WTC11 (cell line): ENCODE measurements at regions not wholly inside any gene's neighbourhood (a gene's known extent, or its start where the extent isn't known, plus 50 kb on each side); places are given as distances from the start of the nearest gene placed in this dataset.
"Not testable (repeated sequence)": the region's sequence is repeated elsewhere in the genome, so short reads cannot be mapped to it uniquely, and the experiment has no call there.

Experiments used
- ATAC-seq: fragments of 200-7000 bp; cut with Tn5 transposase; 2 replicates; pipeline ENCODE4 v1.10.0; 2021; ENCODE audit warnings: mild to moderate bottlenecking, moderate library complexity
- CTCF ChIA-PET: fragments of 300-600 bp; sonication (Branson Sonifier 250); formaldehyde crosslinking; loops from one replicate; lab custom pipeline; 2021; ENCODE audit warnings: antibody characterized with exemption; lab: Charles Lee
- POLR2A ChIA-PET: fragments of 350-600 bp; sonication (Branson Sonifier 250); formaldehyde crosslinking; loops from one replicate; lab custom pipeline; 2021; ENCODE audit warnings: antibody characterized with exemption; lab: Charles Lee
- DNase-seq: peaks from one replicate; pipeline ENCODE4 v3.0.0; 2021; ENCODE audit warnings: low spot score
- H3K27ac Mint-ChIP-seq: 2 replicates; pipeline ENCODE4 v1.8.0; 2021; ENCODE audit warnings: mixed read lengths
- H3K27me3 Mint-ChIP-seq: 2 replicates; pipeline ENCODE4 v1.8.0; 2021; ENCODE audit warnings: low read depth, mild to moderate bottlenecking, moderate library complexity, mixed read lengths
- H3K36me3 Mint-ChIP-seq: 2 replicates; pipeline ENCODE4 v1.8.0; 2021; ENCODE audit warnings: mixed read lengths
- H3K4me1 Mint-ChIP-seq: 2 replicates; pipeline ENCODE4 v1.8.0; 2022; ENCODE audit warnings: mixed read lengths
- H3K4me3 Mint-ChIP-seq: 2 replicates; pipeline ENCODE4 v1.8.0; 2021; ENCODE audit warnings: mild to moderate bottlenecking, moderate library complexity, mixed read lengths
- H3K9me3 Mint-ChIP-seq: 2 replicates; pipeline ENCODE4 v1.8.0; 2021; ENCODE audit warnings: mixed read lengths
- ETV6 ChIP-seq: sonication (generic); formaldehyde crosslinking; IDR thresholded peaks from 2 replicates; pipeline ENCODE4 v1.8.1; 2022; ENCODE audit warnings: mild to moderate bottlenecking, missing genetic modification reagents
- FOXK1 ChIP-seq: sonication (generic); formaldehyde crosslinking; IDR thresholded peaks from 2 replicates; pipeline ENCODE4 v1.8.0; 2022; ENCODE audit warnings: mild to moderate bottlenecking, moderate library complexity, missing genetic modification reagents
- MXD4 ChIP-seq: fragments of 250-450 bp; sonication (Bioruptor Pico); IDR thresholded peaks from 2 replicates; pipeline ENCODE4 v1.8.0; 2021; ENCODE audit warnings: mild to moderate bottlenecking, moderate library complexity, borderline replicate concordance
- NFE2L1 ChIP-seq: sonication (generic); formaldehyde crosslinking; IDR thresholded peaks from 2 replicates; pipeline ENCODE4 v1.8.1; 2023; ENCODE audit warnings: missing genetic modification reagents
- SMAD3 ChIP-seq: sonication (generic); formaldehyde crosslinking; IDR thresholded peaks from 2 replicates; pipeline ENCODE4 v1.8.0; 2022; ENCODE audit warnings: missing genetic modification reagents, mild to moderate bottlenecking, borderline replicate concordance
- TCF7 ChIP-seq: sonication (generic); formaldehyde crosslinking; IDR thresholded peaks from 2 replicates; pipeline ENCODE4 v1.8.0; 2022; ENCODE audit warnings: mild to moderate bottlenecking, low read depth, missing genetic modification reagents, moderate library complexity
- ZNF219 ChIP-seq: sonication (generic); formaldehyde crosslinking; IDR thresholded peaks from 2 replicates; pipeline ENCODE4 v1.8.0; 2023; ENCODE audit warnings: missing genetic modification reagents, mild to moderate bottlenecking, borderline replicate concordance
- ZNF416 ChIP-seq: fragments of 250-450 bp; sonication (Bioruptor Pico); IDR thresholded peaks from 2 replicates; pipeline ENCODE4 v1.9.0; 2021; ENCODE audit warnings: mild to moderate bottlenecking, inconsistent platforms
- TF ChIP-seq, protein P1 (sequence below): sonication (generic); formaldehyde crosslinking; IDR thresholded peaks from 2 replicates; pipeline ENCODE4 v1.8.0; 2022; ENCODE audit warnings: mild to moderate bottlenecking, missing genetic modification reagents
- TF ChIP-seq, protein P2 (sequence below): sonication (generic); formaldehyde crosslinking; IDR thresholded peaks from 2 replicates; pipeline ENCODE4 v1.8.1; 2023; ENCODE audit warnings: mild to moderate bottlenecking, missing genetic modification reagents, moderate library complexity
- TF ChIP-seq, protein P3 (sequence below): fragments of 250-450 bp; sonication (Bioruptor Pico); IDR thresholded peaks from 2 replicates; pipeline ENCODE4 v1.8.0; 2021; ENCODE audit warnings: mild to moderate bottlenecking
- TF ChIP-seq, protein P4 (sequence below): fragments of 250-450 bp; sonication (Bioruptor Pico); IDR thresholded peaks from 2 replicates; pipeline ENCODE4 v1.9.0; 2021; ENCODE audit warnings: mild to moderate bottlenecking

DNA sequence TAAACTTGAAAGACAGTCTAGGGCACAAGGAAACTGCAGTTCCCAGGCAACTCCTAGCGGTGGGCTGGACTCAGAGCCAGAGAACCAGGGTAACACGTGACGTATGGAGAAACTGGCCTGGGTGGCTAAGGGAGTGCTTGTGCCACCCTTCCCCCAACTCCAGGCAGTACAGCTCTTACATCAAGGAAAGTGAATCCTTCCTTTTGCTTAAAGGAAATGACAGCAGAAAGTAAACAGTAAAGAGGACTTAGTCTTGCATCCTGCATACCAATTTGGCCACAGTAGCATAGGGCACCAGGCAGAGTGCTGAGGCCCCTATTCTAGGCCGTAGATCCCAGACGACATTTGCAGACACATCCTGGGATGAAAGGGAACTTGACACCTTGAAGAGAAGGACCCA is 322.8 kb downstream of the CD109 start:
- H3K36me3 Mint-ChIP-seq: peaks cover 10% of the 10 kb centered on the region
- ChIA-PET CTCF (no interaction called here), POLR2A (no interaction called here)
- no peak overlapping the region for H3K4me3 Mint-ChIP-seq
- ATAC-seq (peak; percentile 48), DNase-seq (no peak)
- peaks cover 13% of the 10 kb centered on the region for H3K4me1 Mint-ChIP-seq
- H3K9me3 Mint-ChIP-seq: peaks cover 42% of the 10 kb centered on the region
- H3K27me3 Mint-ChIP-seq: peaks cover 3% of the 10 kb centered on the region; the same call in 1 of the 2 replicates
- H3K27ac Mint-ChIP-seq: no peak overlapping the region
- no peak for TF ChIP-seq ZNF219 (CRISPR knock-in tag)
- TF ChIP-seq NFE2L1 (CRISPR knock-in tag): no peak
- TF ChIP-seq FOXK1 (CRISPR knock-in tag): no peak
- TF ChIP-seq, protein P1, sequence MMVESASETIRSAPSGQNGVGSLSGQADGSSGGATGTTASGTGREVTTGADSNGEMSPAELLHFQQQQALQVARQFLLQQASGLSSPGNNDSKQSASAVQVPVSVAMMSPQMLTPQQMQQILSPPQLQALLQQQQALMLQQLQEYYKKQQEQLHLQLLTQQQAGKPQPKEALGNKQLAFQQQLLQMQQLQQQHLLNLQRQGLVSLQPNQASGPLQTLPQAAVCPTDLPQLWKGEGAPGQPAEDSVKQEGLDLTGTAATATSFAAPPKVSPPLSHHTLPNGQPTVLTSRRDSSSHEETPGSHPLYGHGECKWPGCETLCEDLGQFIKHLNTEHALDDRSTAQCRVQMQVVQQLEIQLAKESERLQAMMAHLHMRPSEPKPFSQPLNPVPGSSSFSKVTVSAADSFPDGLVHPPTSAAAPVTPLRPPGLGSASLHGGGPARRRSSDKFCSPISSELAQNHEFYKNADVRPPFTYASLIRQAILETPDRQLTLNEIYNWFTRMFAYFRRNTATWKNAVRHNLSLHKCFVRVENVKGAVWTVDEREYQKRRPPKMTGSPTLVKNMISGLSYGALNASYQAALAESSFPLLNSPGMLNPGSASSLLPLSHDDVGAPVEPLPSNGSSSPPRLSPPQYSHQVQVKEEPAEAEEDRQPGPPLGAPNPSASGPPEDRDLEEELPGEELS (CRISPR knock-in tag): no peak
- TF ChIP-seq ZNF416 (CRISPR knock-in tag): no peak

DNA sequence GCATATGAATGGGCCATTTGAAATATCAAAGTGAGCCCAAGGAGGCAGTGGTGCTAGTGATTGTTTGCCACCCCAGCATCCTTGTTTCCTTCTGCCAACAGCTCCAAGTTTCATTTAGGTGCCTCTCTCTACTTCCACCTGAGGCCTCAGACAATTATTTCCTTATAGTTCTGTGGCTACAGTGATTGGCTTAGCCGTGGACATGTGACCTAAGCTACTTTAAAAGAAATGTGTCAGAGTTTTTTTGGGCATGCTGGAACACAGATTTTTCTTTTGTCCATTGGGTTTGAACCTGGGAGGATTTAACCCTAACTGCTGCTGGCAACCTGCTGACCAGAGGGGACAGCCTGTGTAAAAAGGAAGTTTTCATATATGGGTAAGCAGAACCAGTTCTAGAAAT is 319.4 kb downstream of the CD109 start:
- no peak for DNase-seq
- TF ChIP-seq SMAD3: no peak
- TF ChIP-seq, protein P2, sequence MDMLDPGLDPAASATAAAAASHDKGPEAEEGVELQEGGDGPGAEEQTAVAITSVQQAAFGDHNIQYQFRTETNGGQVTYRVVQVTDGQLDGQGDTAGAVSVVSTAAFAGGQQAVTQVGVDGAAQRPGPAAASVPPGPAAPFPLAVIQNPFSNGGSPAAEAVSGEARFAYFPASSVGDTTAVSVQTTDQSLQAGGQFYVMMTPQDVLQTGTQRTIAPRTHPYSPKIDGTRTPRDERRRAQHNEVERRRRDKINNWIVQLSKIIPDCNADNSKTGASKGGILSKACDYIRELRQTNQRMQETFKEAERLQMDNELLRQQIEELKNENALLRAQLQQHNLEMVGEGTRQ (CRISPR knock-in tag): peak; percentile 54
- POLR2A ChIA-PET: no interaction called here
- Mint-ChIP-seq H3K27me3 (peaks cover 6% of the 10 kb centered on the region; the same call in 1 of the 2 replicates), H3K27ac (no peak overlapping the region), H3K4me3 (no peak overlapping the region), H3K9me3 (peaks cover 62% of the 10 kb centered on the region), H3K4me1 (peaks cover 13% of the 10 kb centered on the region), H3K36me3 (peaks cover 30% of the 10 kb centered on the region)
- CTCF ChIA-PET: no interaction called here
- ATAC-seq: no peak

DNA sequence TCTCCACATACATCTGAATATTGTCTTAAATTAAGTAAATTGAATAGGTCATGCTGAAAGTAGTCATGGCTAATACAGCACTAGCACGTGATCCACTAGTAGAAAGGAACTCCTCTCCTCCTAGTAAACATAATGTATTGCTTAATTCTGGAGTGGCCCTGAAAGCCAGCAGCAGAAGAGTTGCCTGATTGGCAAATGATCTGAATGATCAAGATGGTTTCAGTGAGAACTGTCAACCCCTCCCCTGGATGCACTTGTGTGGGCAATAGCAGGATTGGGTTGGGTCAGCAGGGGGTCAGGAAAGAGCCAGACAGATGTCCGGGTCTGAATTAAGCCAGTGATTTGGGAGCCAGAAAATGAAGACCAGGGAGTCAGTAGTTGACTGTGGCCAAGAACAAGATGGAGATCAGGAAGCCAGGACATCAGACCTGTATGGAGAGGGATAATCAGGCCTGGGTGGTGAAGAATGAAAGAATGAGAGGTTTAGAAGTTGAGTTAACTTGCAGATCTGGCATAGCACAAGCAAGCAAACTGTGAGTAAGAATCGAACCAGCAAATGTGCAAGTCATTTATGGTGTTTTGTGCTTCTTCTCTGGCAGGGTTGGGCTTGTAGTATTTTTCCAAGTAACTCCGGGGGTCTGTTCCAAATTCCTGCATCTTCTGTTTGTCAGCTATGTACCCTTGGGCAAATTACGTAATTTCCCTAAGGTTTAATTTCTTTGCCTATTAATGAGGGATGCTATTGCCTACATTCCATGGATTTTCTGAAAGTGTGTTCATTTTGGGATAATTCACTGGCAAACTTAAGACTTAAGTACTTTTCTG is 304.9 kb downstream of the CD109 start:
- H3K9me3 Mint-ChIP-seq: peaks cover 17% of the 10 kb centered on the region
- no peak overlapping the region for H3K27ac Mint-ChIP-seq

DNA sequence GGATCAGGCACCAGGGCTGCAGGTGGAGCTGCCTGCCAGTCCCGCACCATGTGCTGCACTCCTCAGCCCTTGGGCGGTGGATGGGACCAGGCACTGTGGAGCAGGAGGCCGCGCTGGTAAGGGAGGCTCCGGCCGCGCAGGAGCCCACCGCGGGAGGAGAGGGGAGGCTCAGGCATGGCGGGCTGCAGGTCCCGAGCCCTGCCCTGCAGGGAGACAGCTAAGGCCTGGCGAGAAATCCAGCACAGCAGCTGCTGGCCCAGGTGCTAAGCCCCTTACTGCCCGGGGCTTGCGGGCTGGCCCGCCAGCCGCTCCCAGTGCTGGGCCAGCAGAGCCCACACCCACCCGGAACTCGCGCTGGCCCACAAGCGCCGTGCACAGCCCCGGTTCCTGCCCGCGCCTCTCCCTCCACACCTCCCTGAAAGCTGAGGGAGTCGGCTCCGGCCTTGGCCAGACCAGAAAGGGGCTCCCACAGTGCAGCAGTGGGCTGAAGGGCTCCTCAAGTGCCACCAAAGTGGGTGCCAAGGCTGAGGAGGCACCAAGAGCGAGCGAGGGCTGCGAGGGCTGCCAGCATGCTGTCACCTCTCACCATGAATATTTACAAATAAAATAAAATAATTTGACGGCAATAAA is 294.7 kb downstream of the CD109 start:
- ATAC-seq, POLR2A ChIA-PET: not testable (repeated sequence)

More for the DNA sequence above, 304.9 kb downstream of the CD109 start:
- CTCF ChIA-PET: no interaction called here
- H3K4me3 Mint-ChIP-seq: no peak overlapping the region
- TF ChIP-seq, protein P3, sequence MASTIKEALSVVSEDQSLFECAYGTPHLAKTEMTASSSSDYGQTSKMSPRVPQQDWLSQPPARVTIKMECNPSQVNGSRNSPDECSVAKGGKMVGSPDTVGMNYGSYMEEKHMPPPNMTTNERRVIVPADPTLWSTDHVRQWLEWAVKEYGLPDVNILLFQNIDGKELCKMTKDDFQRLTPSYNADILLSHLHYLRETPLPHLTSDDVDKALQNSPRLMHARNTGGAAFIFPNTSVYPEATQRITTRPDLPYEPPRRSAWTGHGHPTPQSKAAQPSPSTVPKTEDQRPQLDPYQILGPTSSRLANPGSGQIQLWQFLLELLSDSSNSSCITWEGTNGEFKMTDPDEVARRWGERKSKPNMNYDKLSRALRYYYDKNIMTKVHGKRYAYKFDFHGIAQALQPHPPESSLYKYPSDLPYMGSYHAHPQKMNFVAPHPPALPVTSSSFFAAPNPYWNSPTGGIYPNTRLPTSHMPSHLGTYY (CRISPR knock-in tag): no peak
- TF ChIP-seq TCF7 (no peak), ETV6 (no peak), MXD4 (CRISPR knock-in tag) (no peak)
- TF ChIP-seq, protein P4, sequence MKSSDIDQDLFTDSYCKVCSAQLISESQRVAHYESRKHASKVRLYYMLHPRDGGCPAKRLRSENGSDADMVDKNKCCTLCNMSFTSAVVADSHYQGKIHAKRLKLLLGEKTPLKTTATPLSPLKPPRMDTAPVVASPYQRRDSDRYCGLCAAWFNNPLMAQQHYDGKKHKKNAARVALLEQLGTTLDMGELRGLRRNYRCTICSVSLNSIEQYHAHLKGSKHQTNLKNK: no peak
- 0 out of 2 replicates have a peak, but pooled peaks cover 4% of the 10 kb centered on the region for H3K4me1 Mint-ChIP-seq
- POLR2A ChIA-PET: no interaction called here
- DNase-seq (no peak), ATAC-seq (no peak)
- no peaks in the 10 kb centered on the region for H3K27me3 Mint-ChIP-seq
- 0 out of 2 replicates have a peak, but pooled peaks cover 2% of the 10 kb centered on the region for H3K36me3 Mint-ChIP-seq

More for the DNA sequence above, 294.7 kb downstream of the CD109 start:
- H3K27me3 Mint-ChIP-seq, H3K4me3 Mint-ChIP-seq, H3K27ac Mint-ChIP-seq, H3K36me3 Mint-ChIP-seq, DNase-seq, CTCF ChIA-PET, H3K9me3 Mint-ChIP-seq, H3K4me1 Mint-ChIP-seq: not testable (repeated sequence)
